Tibial nerve (tissue), 4 donors: ENCODE measurements at regions not wholly inside any gene's neighbourhood (a gene's known extent, or its start where the extent isn't known, plus 50 kb on each side); places are given as distances from the start of the nearest gene placed in this dataset.

Experiments
- EP300 ChIP-seq, 2 donors: sonication (generic); formaldehyde crosslinking; IDR thresholded peaks; one replicate each; pipeline ENCODE4 v1.6.1; 2017; ENCODE audit warnings: antibody characterized with exemption in 2 of 2, mild to moderate bottlenecking in 1 of 2
- TF ChIP-seq, protein P1 (sequence below), 5 experiments: fragments of 200-600 bp in 3 of 5; fragments of 450-650 bp in 2 of 5; sonication (generic) in 3 of 5; IDR thresholded peaks; one replicate each; pipeline ENCODE4 v1.5.1; 2016 to 2019; ENCODE audit warnings: antibody characterized with exemption in 5 of 5, mild to moderate bottlenecking in 3 of 5, moderate library complexity in 2 of 5

DNA sequence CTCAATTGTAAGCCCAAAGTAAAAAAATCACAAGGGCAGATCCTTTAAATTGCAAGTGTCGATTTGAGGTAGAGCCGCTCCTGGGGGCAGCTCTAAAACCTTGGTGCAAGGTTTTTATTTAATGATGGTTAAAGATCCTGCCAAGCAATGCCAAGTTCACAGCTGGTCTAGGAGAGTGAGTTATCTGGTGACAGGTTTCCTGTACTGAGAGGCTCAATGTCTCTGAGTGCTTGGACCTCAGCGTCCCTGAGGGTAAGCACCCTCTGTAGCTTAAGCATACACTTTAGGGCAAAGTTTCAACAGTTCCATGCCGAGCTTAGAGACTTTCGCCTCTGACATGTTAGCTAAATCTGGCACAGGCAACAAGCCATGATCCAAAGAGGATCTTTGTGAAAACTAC is 119.8 kb upstream of the EGFLAM start:
- TF ChIP-seq, protein P1, sequence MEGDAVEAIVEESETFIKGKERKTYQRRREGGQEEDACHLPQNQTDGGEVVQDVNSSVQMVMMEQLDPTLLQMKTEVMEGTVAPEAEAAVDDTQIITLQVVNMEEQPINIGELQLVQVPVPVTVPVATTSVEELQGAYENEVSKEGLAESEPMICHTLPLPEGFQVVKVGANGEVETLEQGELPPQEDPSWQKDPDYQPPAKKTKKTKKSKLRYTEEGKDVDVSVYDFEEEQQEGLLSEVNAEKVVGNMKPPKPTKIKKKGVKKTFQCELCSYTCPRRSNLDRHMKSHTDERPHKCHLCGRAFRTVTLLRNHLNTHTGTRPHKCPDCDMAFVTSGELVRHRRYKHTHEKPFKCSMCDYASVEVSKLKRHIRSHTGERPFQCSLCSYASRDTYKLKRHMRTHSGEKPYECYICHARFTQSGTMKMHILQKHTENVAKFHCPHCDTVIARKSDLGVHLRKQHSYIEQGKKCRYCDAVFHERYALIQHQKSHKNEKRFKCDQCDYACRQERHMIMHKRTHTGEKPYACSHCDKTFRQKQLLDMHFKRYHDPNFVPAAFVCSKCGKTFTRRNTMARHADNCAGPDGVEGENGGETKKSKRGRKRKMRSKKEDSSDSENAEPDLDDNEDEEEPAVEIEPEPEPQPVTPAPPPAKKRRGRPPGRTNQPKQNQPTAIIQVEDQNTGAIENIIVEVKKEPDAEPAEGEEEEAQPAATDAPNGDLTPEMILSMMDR (IDR thresholded peaks at IDR 0.05): no peak
- TF ChIP-seq EP300 (IDR thresholded peaks at IDR 0.05): no peak
